Esophagus squamous epithelium (tissue), 5 donors: ENCODE measurements at regions not wholly inside any gene's neighbourhood (a gene's known extent, or its start where the extent isn't known, plus 50 kb on each side); places are given as distances from the start of the nearest gene placed in this dataset.

Source experiments
- DNase-seq: peaks from one replicate; lab custom pipeline; 2025; lab: John Stamatoyannopoulos, UW
- H3K27ac ChIP-seq, 4 donors: fragments of 200-600 bp; sonication (generic); one replicate each; pipeline ENCODE4 v1.5.1; 2016 to 2019; ENCODE audit warnings: mild to moderate bottlenecking in 1 of 4
- H3K27me3 ChIP-seq, 4 donors: fragments of 200-600 bp; sonication (generic); 1 replicate in 3 of 4; 2 replicates in 1 of 4; pipeline versions ENCODE4 v1.5.1 to v1.6.0; 2017 to 2021; ENCODE audit warnings: antibody characterized with exemption in 1 of 4
- H3K36me3 ChIP-seq, 3 donors: fragments of 200-600 bp; sonication (generic); one replicate each; pipeline ENCODE4 v1.5.1; 2016 to 2019
- H3K4me1 ChIP-seq, 3 donors: fragments of 200-600 bp; sonication (generic); one replicate each; pipeline ENCODE4 v1.5.1; 2017 to 2019
- H3K4me3 ChIP-seq, 4 donors: fragments of 200-600 bp; sonication (generic); 1 replicate in 3 of 4; 2 replicates in 1 of 4; pipeline ENCODE4 v1.5.1; 2016 to 2019; ENCODE audit warnings: mild to moderate bottlenecking in 2 of 4, moderate library complexity in 1 of 4
- H3K9me3 ChIP-seq, 3 donors: fragments of 200-600 bp; sonication (generic); one replicate each; pipeline ENCODE4 v1.5.1; 2016 to 2019
- POLR2A ChIP-seq, 4 donors: fragments of 450-650 bp; IDR thresholded peaks; one replicate each; pipeline ENCODE4 v1.6.1; 2017; ENCODE audit warnings: antibody characterized with exemption in 4 of 4, mild to moderate bottlenecking in 4 of 4, moderate library complexity in 3 of 4
- WGBS, 2 donors: methylation state at CpG; one replicate each; pipeline ENCODE4 v1.1.5; 2018; 5-methylcytosine and 5-hydroxymethylcytosine counted together
- intact Hi-C: fragments of 100-400 bp; cut with DNase I; formaldehyde crosslinking; loops from one replicate; pipeline ENCODE4 v1.15.0; 2022
- TF ChIP-seq, protein P1 (sequence below), 6 experiments: fragments of 450-650 bp in 4 of 6; fragments of 200-600 bp in 2 of 6; sonication (generic) in 2 of 6; IDR thresholded peaks; one replicate each; pipeline ENCODE4 v1.5.1; 2016 to 2019; ENCODE audit warnings: antibody characterized with exemption in 6 of 6, mild to moderate bottlenecking in 4 of 6, moderate library complexity in 4 of 6
- donor health status: DM: yes; HTN: yes; CAD: no.

DNA sequence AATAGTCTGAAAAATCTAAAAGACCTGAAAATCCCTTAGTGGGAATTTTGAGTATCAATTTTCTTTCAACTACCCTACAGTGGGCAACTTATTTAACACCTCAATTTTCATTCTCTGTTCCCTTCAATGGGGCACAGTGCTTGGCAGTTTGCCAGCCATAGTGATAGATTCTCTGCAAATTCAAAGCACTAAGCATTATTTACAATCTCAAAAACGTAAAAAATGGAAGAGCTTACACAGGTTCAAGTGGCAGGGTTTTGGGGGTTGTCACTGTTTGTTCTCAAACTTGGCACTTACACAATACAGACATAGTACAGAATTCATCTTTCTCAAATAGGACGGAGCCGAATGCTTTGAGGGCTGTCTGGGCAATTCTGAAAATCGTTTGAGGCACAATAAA lies 515.0 kb downstream of the EFNA5 start:
- WGBS, 2 donors = 72 to 82% methylated on average over 4 of the region's 4 CpGs
- no peak overlapping the region for H3K27ac ChIP-seq
- no peak for DNase-seq
- TF ChIP-seq POLR2A (IDR thresholded peaks at IDR 0.05) = no peak
- TF ChIP-seq, protein P1, sequence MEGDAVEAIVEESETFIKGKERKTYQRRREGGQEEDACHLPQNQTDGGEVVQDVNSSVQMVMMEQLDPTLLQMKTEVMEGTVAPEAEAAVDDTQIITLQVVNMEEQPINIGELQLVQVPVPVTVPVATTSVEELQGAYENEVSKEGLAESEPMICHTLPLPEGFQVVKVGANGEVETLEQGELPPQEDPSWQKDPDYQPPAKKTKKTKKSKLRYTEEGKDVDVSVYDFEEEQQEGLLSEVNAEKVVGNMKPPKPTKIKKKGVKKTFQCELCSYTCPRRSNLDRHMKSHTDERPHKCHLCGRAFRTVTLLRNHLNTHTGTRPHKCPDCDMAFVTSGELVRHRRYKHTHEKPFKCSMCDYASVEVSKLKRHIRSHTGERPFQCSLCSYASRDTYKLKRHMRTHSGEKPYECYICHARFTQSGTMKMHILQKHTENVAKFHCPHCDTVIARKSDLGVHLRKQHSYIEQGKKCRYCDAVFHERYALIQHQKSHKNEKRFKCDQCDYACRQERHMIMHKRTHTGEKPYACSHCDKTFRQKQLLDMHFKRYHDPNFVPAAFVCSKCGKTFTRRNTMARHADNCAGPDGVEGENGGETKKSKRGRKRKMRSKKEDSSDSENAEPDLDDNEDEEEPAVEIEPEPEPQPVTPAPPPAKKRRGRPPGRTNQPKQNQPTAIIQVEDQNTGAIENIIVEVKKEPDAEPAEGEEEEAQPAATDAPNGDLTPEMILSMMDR (IDR thresholded peaks at IDR 0.05) = no peak
- no peaks in the 10 kb centered on the region for H3K4me1 ChIP-seq
- H3K27me3 ChIP-seq = no peaks in the 10 kb centered on the region
- H3K36me3 ChIP-seq = no peaks in the 10 kb centered on the region
- H3K4me3 ChIP-seq = no peak overlapping the region
- H3K9me3 ChIP-seq = no peaks in the 10 kb centered on the region
- intact Hi-C loops = no loop called here

DNA sequence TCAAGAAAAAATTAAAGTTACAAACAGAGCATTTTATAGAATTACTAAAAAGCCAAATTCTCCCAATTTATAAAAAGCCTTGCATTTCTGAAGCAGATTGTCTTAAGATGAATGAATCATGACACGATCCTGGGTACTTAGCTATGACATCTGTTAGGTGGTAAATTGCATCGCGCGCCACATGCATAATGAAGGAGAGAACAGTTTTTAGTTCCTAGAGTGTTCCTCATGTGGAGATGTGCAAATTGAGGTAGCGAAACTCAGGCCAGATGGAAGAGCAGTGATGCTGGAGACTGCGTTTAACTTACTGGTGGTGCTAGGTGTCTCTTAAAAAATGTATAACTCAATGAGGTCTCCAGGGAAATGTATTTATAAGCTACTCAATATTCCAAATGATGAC lies 516.1 kb downstream of the EFNA5 start:
- H3K36me3 ChIP-seq = no peaks in the 10 kb centered on the region
- WGBS, 2 donors = 91 to 92% methylated on average over 6 of the region's 6 CpGs
- no peaks in the 10 kb centered on the region for H3K27me3 ChIP-seq
- intact Hi-C loops = no loop called here
- H3K4me1 ChIP-seq = no peaks in the 10 kb centered on the region
- no peaks in the 10 kb centered on the region for H3K9me3 ChIP-seq
- no peak for TF ChIP-seq POLR2A (IDR thresholded peaks at IDR 0.05)
- TF ChIP-seq, protein P1 (IDR thresholded peaks at IDR 0.05) = no peak
- no peak overlapping the region for H3K27ac ChIP-seq
- no peak for DNase-seq
- no peak overlapping the region for H3K4me3 ChIP-seq

DNA sequence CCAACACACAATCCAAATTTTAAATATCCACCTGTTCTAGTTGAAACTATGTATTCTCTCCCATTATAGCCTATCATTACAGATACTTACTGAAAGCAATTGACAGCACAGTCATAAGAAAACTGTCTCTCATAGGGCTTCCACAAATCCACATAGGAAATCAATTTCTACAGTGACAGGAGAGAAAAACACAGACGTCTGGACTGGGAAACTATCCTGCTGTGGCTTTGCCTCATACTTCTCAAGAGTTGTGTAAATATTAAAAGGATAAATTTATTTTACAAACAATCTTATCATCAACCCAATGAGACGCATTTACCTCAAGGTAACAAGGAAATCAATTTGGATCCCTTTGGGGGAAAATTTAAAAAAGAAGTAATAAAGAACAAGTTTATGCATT lies 517.5 kb downstream of the EFNA5 start:
- H3K36me3 ChIP-seq = no peaks in the 10 kb centered on the region
- WGBS, 2 donors = 48 to 59% methylated on average over 2 of the region's 2 CpGs
- H3K27ac ChIP-seq = no peak overlapping the region
- H3K4me3 ChIP-seq = no peak overlapping the region
- TF ChIP-seq, protein P1 (IDR thresholded peaks at IDR 0.05) = no peak
- no peak for TF ChIP-seq POLR2A (IDR thresholded peaks at IDR 0.05)
- H3K4me1 ChIP-seq = no peaks in the 10 kb centered on the region
- H3K27me3 ChIP-seq = no peaks in the 10 kb centered on the region
- intact Hi-C loops = no loop called here
- no peaks in the 10 kb centered on the region for H3K9me3 ChIP-seq
- DNase-seq = no peak

DNA sequence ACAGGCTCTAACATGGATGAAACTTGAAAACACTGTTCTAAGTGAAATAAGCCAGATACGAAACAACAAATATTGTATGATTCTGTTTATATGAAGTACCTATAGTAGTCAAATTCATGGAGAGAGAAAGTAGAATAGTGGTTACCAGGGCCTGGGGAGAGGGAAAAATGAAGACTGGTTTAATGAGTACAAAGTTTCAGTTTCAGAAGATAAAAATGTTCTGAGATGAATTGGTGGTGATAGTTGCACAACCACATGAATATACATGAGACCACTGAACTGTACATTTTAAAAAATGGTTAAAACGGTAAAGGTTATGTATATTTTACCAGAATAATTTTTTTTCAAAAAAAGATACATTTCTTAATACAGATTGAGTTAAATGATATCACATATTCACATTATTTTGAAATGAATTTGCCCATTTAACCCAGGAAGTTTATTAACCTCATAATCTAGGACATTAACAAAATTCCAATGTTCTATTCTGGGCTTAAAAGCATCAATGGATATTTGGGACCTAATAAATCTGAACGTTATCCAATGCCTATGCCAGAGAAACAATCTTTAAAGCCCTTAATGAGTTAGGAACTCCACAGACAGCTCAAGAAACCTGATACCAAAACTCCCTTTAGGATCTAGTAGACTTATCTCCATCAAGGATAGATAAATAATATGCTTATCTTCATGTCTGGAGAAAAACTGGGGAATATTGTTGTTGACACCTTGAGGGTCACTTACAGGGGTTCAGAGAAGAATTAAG lies 521.3 kb downstream of the EFNA5 start:
- DNase-seq = no peak
- Histone ChIP-seq H3K9me3 (no peaks in the 10 kb centered on the region), H3K4me3 (no peak overlapping the region), H3K27me3 (no peaks in the 10 kb centered on the region), H3K4me1 (peaks cover 0 to 4% (median 0%) of the 10 kb centered on the region in 3 donors), H3K27ac (no peak overlapping the region), H3K36me3 (no peaks in the 10 kb centered on the region)
- WGBS, 2 donors = 46 to 54% methylated on average over 3 of the region's 3 CpGs
- TF ChIP-seq POLR2A (IDR thresholded peaks at IDR 0.05) = no peak
- TF ChIP-seq, protein P1 (IDR thresholded peaks at IDR 0.05) = no peak
- intact Hi-C loops = no loop called here

DNA sequence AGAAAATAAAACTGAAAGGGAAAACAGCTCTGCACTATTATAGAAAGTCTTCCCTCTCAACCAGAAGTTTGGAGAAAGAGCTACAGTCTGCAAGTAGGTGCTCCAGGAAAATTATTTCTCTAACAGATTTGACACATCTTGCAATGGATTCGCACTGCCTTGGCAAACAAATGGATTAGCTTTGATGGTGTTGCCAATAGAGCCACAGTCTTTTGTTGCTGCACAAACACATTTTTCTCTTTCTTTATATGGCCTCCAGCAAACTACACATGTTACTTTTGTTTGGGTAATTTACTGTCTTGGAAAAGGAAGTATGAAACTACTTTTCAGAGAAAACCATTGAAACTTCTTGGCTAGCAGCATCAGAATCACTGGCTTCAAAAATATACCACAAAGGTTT lies 523.1 kb downstream of the EFNA5 start:
- H3K36me3 ChIP-seq = no peaks in the 10 kb centered on the region

More for the DNA sequence above, 523.1 kb downstream of the EFNA5 start:
- 22 to 41% methylated on average over 1 of the region's 1 CpG for WGBS, 2 donors
- H3K9me3 ChIP-seq = no peaks in the 10 kb centered on the region
- intact Hi-C loops = no loop called here
- no peak overlapping the region for H3K4me3 ChIP-seq
- no peaks in the 10 kb centered on the region for H3K27me3 ChIP-seq
- H3K27ac ChIP-seq = no peak overlapping the region
- TF ChIP-seq POLR2A (IDR thresholded peaks at IDR 0.05) = no peak
- DNase-seq = no peak
- H3K4me1 ChIP-seq = peaks cover 0 to 4% (median 0%) of the 10 kb centered on the region in 3 donors
